ENCODE measurements at regions not wholly inside any gene's neighbourhood (a gene's known extent, or its start where the extent isn't known, plus 50 kb on each side); places are given as distances from the start of the nearest gene placed in this dataset.

GRCh38 chr5:91240175-91240574 is 142.9 kb downstream of the ARRDC3 start:
- no peak for FAIRE-seq

- FAIRE-seq, result no peak
These were observed 147.8 kb downstream of the ARRDC3 start for GRCh38 chr5:91235271-91235694.

- no peak for FAIRE-seq
These were observed 150.6 kb downstream of the ARRDC3 start for GRCh38 chr5:91232523-91232922.

- FAIRE-seq, result no peak
These were observed 153.9 kb downstream of the ARRDC3 start for GRCh38 chr5:91229031-91229727.

- FAIRE-seq, result no peak
These were observed 154.9 kb downstream of the ARRDC3 start for GRCh38 chr5:91228188-91228587.

DNA sequence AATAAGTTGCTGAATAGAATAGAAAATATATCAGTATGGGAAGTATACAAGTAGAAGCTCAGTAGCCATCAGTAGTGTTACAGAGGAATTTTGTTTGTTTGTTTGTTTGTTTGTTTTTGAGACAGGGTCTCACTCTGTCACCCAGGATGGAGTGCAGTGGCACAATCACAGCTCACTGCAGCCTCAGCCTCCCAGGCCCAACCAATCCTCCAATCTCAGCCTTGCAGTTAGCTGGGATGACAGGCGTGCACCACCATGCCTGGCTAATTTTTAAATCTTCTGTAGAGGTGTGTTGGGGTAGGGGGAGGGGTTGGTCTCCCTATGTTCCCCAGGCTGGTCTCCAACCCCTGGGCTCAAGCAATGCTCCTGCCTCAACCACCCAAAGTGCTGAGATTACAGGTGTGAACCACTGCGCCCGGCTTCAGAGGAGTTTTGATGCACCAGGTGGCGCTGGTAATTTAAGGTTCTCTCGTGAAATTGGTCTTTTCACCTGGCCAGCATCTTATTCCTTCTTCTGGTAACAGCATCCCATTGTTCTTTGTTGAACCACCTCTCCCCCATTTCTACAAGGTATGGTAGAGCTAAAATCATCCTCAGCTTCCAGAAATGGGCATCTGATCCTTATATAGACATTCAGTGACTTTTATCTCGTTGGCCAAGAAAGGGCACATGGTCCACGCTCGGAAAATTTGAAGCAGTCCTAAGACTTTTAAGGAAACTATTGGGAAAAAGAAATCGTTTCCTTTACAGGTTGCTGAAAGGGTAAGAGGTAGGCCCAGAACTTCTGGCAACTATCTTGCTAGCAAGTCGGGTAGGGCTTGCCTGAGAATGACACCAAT is 157.1 kb downstream of the ARRDC3 start:
- FAIRE-seq, result no peak

DNA sequence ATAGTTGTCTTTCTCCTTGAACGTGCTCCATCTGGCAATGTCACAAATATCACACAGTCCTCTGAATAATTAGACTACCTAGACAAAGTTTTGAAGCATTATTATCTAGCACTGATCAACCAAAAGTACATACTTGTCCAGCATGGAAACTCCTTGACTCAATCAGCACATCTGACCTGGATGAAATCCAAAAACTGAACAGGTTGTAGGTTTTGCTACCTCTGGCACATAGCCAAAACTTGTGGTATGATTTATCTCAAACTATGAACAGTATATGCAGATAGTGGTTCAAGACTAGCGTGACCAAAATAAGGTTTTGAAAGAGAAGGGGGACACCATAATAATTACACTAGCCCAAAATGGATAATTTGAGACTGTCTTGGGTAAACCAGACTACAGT is 158.1 kb downstream of the ARRDC3 start:
- no peak for FAIRE-seq

DNA sequence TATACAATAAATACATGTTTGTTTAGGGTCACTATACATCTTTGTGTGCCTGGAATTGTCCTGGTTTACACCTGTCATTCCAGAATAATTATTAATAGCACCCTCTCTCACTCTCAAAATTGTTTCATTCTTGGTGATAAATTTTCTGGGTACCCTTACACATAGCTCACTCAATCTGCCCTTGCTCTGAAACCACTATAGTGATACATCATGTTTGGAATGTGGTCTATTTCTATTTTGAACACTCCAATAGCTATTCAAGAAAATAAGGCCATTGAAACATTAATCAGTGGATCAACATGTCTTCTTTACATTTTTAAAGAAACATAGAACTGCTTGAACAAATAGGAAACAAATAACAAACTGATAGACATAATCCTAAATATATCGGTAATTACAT is 158.7 kb downstream of the ARRDC3 start:
- FAIRE-seq, result no peak

DNA sequence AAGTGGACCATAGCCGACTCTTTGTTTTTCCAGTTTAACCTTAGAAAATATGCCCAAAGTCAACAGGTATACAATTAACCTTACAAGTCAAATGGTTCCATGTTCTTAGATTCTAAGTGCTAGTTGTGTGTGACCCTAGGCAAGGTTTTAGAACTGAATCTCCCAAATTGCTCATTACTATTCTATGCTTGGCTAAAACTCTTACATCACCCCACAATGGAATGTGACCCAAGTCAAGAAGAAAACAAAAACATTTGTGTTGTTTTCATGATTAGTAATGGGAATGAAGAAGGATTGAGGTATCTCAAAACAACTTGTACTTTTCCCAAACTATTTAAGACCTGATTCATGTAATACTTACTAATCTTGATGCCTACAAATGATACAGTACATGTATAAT is 159.2 kb downstream of the ARRDC3 start:
- no peak for FAIRE-seq

DNA sequence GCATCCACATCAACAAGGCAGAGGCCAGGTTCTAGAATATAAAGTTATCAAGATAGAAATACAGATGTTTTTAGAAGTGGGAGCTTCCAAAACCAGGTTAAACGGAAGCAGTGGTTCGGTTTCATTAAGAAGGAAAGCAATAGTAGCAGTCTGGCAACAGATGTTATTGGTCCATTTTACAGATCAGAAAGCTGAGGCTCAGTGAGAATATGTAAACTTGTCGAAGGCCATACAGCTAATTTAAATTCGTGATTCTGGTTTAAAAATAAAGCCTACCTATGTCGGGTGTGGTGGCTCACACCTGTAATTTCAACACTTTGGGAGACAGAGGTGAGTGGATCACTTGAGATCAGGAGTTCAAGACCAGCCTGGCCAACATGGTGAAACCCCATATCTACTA is 160.6 kb downstream of the ARRDC3 start:
- no peak for FAIRE-seq

DNA sequence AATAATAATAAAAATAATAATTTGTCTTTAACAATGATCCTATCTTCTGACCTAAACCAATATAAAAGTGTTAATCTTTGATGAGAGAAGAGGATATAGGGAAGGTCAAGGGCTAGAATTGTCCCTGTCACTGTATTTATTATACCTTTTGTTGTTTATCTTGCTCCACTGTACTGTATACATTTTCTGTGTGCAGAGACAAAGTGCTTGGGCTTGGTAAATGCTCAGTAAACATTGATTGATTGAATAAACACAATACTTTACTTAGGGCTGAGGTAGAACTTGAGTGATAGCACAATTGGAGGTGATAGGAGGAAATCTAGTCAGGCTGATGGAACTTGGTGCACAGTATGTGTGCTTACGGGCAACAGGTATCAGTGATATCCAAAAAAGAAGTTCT is 161.2 kb downstream of the ARRDC3 start:
- no peak for FAIRE-seq

DNA sequence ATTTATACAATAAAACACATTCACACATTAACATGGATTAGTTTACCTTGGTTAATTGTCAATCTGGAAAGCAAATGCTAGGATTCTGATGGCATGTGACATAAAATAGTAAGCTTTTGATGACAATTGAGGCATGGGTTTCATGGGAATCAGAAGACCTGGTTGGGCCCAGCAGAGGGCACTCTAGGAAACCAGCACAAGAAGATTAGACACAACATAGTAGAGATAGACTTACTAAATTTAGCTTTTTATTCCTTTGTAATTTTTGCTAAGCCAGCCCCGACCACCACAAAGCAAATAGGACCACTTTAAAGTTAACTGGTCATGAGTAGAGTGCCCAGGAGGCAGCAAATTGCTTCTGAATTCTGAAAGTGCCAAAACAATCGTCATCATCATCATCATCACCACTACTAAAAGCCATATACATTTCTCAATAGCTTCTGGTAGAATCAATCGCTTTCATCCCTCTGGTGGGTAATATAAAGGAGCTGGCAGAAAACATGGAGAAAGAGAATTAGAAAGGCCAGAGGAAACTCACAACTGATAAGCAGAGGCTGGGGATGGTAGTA is 163.2 kb downstream of the ARRDC3 start:
- FAIRE-seq, result no peak

DNA sequence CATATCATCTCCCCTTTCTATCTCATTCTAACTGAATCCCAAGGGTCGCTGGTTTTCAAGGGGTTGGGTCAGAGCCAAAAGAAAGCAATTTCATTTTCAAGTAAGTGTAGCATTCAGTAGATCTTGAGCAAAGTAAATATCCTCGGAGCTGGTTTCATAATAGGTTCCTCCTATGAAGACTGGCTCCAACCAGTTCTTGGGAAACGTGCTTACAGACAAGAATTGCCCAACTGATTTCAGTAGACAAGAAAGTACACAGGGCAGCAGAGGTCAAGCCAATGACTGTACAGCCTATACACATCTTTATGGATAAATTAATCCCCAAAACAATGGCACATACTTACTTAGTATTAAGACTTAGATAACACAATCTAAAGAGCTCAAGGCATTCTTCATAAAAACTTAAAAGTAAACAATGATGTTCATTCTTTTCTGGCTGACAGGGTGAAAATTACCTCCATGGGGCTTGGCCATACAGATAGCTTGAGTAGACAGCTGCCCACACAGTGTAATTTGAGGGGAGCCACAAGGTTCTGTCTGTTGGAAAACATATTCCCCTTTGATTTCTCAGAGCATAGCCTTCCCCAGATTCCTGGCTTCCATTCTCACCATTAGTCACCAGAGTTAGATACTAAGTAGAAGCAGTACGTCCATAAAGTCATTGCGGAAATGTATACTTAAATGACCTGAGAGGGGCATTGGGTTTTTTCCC is 163.9 kb downstream of the ARRDC3 start:
- FAIRE-seq, result no peak

DNA sequence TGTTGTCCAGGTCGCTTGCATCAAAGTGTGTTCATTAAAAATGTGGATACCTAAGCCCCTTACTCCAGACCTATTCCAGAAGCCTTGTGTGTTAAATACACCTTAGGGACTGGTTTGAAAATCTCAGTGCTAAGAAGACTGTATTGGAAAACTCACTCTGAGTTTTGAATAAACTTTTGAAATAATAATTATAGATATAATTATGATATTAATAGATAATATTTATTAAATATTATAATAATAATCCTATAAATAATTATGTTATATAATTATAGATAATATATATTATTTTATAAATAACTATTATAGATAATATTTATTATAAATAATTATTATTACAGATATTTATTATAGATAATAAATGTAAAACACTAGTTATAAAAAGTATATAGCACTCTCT is 165.3 kb downstream of the ARRDC3 start:
- FAIRE-seq, result peak; percentile 98

- FAIRE-seq, result no peak
These were observed 168.5 kb downstream of the ARRDC3 start for GRCh38 chr5:91214571-91214970.

Measured in A204.1 (cell line).